ENCODE measurements at regions not wholly inside any gene's neighbourhood (a gene's known extent, or its start where the extent isn't known, plus 50 kb on each side); places are given as distances from the start of the nearest gene placed in this dataset.
"Not testable (repeated sequence)": the region's sequence is repeated elsewhere in the genome, so short reads cannot be mapped to it uniquely, and the experiment has no call there.

DNA sequence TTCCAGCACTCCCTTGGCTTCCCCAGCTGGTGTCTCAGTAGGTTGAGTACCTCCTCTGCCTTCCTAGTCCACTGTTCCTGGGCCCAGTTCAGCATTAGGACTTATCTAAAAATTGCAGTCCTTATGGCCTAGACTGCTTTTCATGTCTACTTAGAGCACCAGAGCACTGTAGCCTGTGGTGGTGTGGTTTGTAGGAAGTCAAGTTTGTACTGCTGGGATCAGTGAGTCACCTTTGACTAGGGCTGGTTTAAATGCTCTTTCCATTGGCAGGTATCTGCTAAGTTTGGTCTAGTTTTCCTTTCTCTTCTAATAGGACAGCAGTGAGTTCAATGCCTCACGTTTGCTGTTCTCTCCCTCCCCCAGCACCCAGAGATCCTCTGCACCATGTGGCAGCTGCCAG, 233.6 kb upstream of the WDFY3 start:
- TF ChIP-seq, protein P1, sequence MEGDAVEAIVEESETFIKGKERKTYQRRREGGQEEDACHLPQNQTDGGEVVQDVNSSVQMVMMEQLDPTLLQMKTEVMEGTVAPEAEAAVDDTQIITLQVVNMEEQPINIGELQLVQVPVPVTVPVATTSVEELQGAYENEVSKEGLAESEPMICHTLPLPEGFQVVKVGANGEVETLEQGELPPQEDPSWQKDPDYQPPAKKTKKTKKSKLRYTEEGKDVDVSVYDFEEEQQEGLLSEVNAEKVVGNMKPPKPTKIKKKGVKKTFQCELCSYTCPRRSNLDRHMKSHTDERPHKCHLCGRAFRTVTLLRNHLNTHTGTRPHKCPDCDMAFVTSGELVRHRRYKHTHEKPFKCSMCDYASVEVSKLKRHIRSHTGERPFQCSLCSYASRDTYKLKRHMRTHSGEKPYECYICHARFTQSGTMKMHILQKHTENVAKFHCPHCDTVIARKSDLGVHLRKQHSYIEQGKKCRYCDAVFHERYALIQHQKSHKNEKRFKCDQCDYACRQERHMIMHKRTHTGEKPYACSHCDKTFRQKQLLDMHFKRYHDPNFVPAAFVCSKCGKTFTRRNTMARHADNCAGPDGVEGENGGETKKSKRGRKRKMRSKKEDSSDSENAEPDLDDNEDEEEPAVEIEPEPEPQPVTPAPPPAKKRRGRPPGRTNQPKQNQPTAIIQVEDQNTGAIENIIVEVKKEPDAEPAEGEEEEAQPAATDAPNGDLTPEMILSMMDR (IDR thresholded peaks at IDR 0.05) = no peak
- Histone ChIP-seq H3K4me1 (no peaks in the 10 kb centered on the region), H3K27me3 (no peaks in the 10 kb centered on the region), H3K27ac (no peak overlapping the region), H3K36me3 (no peaks in the 10 kb centered on the region), H3K4me3 (no peak overlapping the region), H3K9me3 (peaks cover 4% of the 10 kb centered on the region)
- intact Hi-C loops (cut with DNase I) = no loop called here
- ATAC-seq (no peak), DNase-seq (no peak)

DNA sequence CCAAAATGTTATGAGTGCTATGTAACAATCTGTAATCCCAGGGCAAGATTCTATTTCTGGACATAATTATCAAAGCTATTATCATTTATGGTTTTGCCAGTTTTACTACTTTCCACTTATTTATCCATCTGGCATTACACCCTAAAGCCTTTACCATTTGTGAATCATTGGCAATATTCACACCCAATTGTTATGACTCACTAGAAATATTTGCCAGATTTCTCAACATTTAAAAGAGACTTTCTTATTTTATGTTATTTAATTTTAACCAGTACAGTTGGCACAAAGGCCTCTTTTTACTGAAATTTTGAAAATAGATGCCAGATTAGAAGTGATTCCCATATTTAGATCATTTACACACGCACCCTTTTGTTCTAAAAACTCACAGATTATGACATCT, 242.7 kb upstream of the WDFY3 start:
- no peaks in the 10 kb centered on the region for H3K27me3 ChIP-seq
- DNase-seq (no peak), ATAC-seq (no peak)
- H3K4me3 ChIP-seq = no peak overlapping the region
- H3K4me1 ChIP-seq = no peaks in the 10 kb centered on the region
- H3K36me3 ChIP-seq = no peaks in the 10 kb centered on the region
- H3K9me3 ChIP-seq = peaks cover 4% of the 10 kb centered on the region
- intact Hi-C loops (cut with DNase I) = no loop called here
- H3K27ac ChIP-seq = no peak overlapping the region
- TF ChIP-seq, protein P1 (IDR thresholded peaks at IDR 0.05) = no peak

DNA sequence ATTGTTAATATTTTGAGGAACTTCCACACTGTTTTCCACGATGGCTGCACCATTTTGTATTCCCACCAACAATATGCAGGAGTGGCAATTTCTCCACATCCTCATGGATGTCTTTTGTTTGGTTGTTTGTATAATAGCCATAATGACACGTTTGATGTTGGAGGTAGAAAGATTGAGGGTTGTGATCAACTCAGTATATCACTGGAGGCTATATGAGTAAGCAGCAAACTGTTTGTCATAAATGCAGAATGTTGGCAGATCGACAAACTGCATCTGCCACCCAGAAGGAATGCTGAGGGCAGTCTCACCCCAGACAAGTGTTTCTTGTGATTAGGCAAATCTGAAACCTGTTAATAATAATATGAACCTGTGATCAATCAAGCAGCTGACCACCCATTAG, 243.9 kb upstream of the WDFY3 start:
- no peaks in the 10 kb centered on the region for H3K9me3 ChIP-seq
- no peaks in the 10 kb centered on the region for H3K27me3 ChIP-seq
- intact Hi-C loops (cut with DNase I) = no loop called here
- no peaks in the 10 kb centered on the region for H3K36me3 ChIP-seq
- TF ChIP-seq, protein P1 (IDR thresholded peaks at IDR 0.05) = no peak
- ATAC-seq (no peak), DNase-seq (no peak)
- no peak overlapping the region for H3K4me3 ChIP-seq
- H3K4me1 ChIP-seq = no peaks in the 10 kb centered on the region
- no peak overlapping the region for H3K27ac ChIP-seq

DNA sequence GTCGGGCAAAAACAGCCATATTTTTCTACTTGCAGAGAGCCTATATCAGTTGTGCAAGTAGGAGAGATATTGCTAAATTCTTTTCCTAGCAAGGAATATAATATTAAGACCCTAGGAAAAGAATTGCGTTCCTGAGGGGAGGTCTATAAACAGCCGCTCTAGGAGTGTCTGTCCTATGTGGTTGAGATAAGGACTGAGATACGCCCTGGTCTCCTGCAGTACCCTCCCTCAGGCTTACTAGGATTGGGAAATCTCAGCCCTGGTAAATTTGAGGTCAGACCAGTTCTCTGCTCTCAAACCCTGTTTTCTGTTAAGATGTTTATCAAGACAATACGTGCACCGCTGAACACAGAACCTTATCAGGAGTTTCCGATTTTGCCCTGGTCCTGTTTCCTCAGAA, 250.1 kb upstream of the WDFY3 start:
- H3K9me3 ChIP-seq; H3K27ac ChIP-seq; H3K4me3 ChIP-seq; H3K27me3 ChIP-seq; intact Hi-C loops (cut with DNase I); DNase-seq; ATAC-seq; H3K4me1 ChIP-seq; H3K36me3 ChIP-seq: not testable (repeated sequence)

DNA sequence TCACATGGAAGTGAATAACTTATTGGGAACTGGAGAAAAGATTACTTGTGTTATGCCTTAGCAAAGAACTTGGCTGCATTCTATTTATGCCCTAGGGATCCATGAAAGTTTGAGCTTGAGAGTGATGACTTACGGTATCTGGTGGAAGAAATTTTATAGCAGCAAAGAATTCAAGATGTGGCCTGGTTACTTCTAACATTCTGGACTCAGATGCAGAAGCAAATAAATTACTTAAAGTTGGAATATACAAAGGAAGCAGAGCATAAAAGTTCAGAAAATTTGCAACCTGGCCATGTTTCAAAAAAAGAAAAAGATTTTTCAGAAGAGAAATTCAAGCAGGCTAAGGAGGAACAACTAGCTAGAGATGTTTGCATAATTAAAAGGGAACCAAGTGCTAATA, 252.3 kb upstream of the WDFY3 start:
- Histone ChIP-seq H3K4me1 (no peaks in the 10 kb centered on the region), H3K9me3 (peaks cover 8% of the 10 kb centered on the region), H3K27me3 (no peaks in the 10 kb centered on the region), H3K36me3 (no peaks in the 10 kb centered on the region), H3K27ac (no peak overlapping the region), H3K4me3 (no peak overlapping the region)
- intact Hi-C loops (cut with DNase I) = no loop called here
- no peak for ATAC-seq
- TF ChIP-seq, protein P1 (IDR thresholded peaks at IDR 0.05) = no peak
- DNase-seq = no peak

DNA sequence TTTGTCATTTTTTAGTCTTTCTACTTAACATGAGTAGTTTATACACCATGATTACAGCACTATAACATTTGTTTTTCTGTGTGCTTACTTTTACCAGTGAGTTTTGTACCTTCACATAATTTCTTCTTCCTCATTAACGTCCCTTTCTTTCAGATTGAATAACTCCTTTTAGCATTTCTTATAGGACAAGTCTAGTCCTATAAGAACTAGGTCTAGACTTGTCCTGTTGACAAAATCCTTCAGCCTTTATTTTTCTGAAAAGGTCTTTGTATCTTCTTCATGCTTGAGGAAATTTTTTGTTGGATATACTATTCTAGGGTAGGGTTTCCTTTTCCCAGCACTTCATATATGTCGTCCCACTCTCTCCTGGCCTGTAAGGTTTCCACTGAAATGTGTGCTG, 253.3 kb upstream of the ARHGAP24 start:
- TF ChIP-seq, protein P1 (IDR thresholded peaks at IDR 0.05) = no peak
- H3K9me3 ChIP-seq = peaks cover 2% of the 10 kb centered on the region
- H3K27ac ChIP-seq = no peak overlapping the region
- ATAC-seq = no peak
- no peaks in the 10 kb centered on the region for H3K27me3 ChIP-seq
- H3K36me3 ChIP-seq = no peaks in the 10 kb centered on the region
- intact Hi-C loops (cut with DNase I) = no loop called here
- H3K4me3 ChIP-seq = no peak overlapping the region
- no peak for DNase-seq
- H3K4me1 ChIP-seq = no peaks in the 10 kb centered on the region

Measured in upper lobe of right lung (tissue), 1 donor.